GM23248 (cell line): ENCODE measurements at regions not wholly inside any gene's neighbourhood (a gene's known extent, or its start where the extent isn't known, plus 50 kb on each side); places are given as distances from the start of the nearest gene placed in this dataset.

Experiments used
- DNase-seq: peaks from one replicate; pipeline ENCODE4 v3.0.0-alpha.2; 2015
- H2AFZ ChIP-seq: fragments of 200-600 bp; sonication (generic); 2 replicates; pipeline ENCODE4 v1.6.1; 2016; ENCODE audit warnings: antibody characterized with exemption
- H3F3A ChIP-seq: fragments of 200-600 bp; sonication (generic); 2 replicates; pipeline ENCODE4 v1.6.1; 2016; ENCODE audit warnings: mild to moderate bottlenecking, antibody characterized with exemption, mixed run types; ENCODE audit not compliant: insufficient read depth
- H3K27ac ChIP-seq: fragments of 200-600 bp; sonication (generic); 2 replicates; pipeline ENCODE4 v1.5.1; 2016; ENCODE audit warnings: mild to moderate bottlenecking
- H3K27me3 ChIP-seq: fragments of 200-600 bp; sonication (generic); replicated peaks from 2 replicates; pipeline ENCODE4 v1.6.1; 2016; ENCODE audit warnings: mild to moderate bottlenecking; ENCODE audit not compliant: insufficient read depth
- H3K36me3 ChIP-seq: fragments of 200-600 bp; sonication (generic); 2 replicates; pipeline ENCODE4 v1.6.1; 2016; ENCODE audit warnings: low read depth, mild to moderate bottlenecking
- H3K4me1 ChIP-seq: fragments of 200-600 bp; sonication (generic); 2 replicates; pipeline ENCODE4 v1.6.1; 2016; ENCODE audit warnings: mild to moderate bottlenecking; ENCODE audit not compliant: insufficient read depth
- H3K4me2 ChIP-seq: fragments of 200-600 bp; sonication (generic); one replicate; pipeline ENCODE4 v1.6.1; 2016; ENCODE audit warnings: mild to moderate bottlenecking; ENCODE audit not compliant: unreplicated experiment
- H3K4me3 ChIP-seq: fragments of 200-600 bp; sonication (generic); 2 replicates; pipeline ENCODE4 v1.5.1; 2016; ENCODE audit warnings: mild to moderate bottlenecking
- H3K79me2 ChIP-seq: fragments of 200-600 bp; sonication (generic); 2 replicates; pipeline ENCODE4 v1.6.1; 2016; ENCODE audit warnings: mild to moderate bottlenecking; ENCODE audit not compliant: insufficient read depth
- H3K9ac ChIP-seq: fragments of 200-600 bp; sonication (generic); 2 replicates; pipeline ENCODE4 v1.6.1; 2016; ENCODE audit warnings: mild to moderate bottlenecking
- H3K9me2 ChIP-seq: fragments of 200-600 bp; sonication (generic); 2 replicates; pipeline ENCODE4 v1.6.1; 2016; ENCODE audit warnings: mixed run types, mild to moderate bottlenecking, moderate library complexity; ENCODE audit not compliant: insufficient read depth
- H3K9me3 ChIP-seq: fragments of 200-600 bp; sonication (generic); one replicate; pipeline ENCODE4 v1.6.1; 2017; ENCODE audit warnings: low read depth
- H4K20me1 ChIP-seq: fragments of 200-600 bp; sonication (generic); 2 replicates; pipeline ENCODE4 v1.6.0; 2016; ENCODE audit not compliant: insufficient read depth
- EZH2 ChIP-seq: fragments of 200-600 bp; sonication (generic); IDR thresholded peaks from 2 replicates; pipeline ENCODE4 v1.6.1; 2018; ENCODE audit warnings: antibody characterized with exemption, mild to moderate bottlenecking; ENCODE audit not compliant: insufficient read depth, poor library complexity, severe bottlenecking
- EZH2phosphoT487 ChIP-seq: fragments of 200-600 bp; sonication (generic); IDR thresholded peaks from 2 replicates; pipeline ENCODE4 v1.6.1; 2018; ENCODE audit warnings: antibody characterized with exemption, moderate library complexity, mild to moderate bottlenecking, low read depth; ENCODE audit not compliant: insufficient read depth
- WGBS, 2 experiments: methylation state at CpG; one replicate each; pipeline ENCODE4 v1.1.6; 2015 to 2017; ENCODE audit warnings: low lambda C conversion rate in 2 of 2, low coverage in 1 of 2; ENCODE audit errors: missing lambda C conversion rate in 2 of 2; 5-methylcytosine and 5-hydroxymethylcytosine counted together
- in situ Hi-C: fragments of 300-500 bp; cut with MboI; formaldehyde crosslinking; loops from 2 replicates; pipeline ENCODE4 v1.15.0; 2020

DNA sequence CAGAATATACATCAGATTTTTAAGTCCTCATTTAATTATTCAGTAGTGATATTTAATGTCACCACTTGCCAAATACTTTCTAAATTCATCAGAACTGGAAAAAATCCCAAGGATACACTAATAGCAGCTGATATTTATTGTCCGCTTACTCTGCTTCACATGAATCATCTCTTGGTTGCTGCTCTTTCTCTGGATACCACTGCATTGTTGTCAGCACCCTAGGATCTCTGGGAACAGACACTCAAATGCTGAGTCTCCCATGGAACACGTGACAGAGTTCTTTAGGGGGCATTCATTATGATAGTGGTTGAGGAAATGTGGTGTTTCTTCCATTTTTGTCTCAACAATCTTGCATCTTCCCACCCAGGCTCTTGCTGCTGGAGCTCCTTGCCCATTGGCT is 318.0 kb downstream of the RFPL4B start:
- in situ Hi-C loops, result no loop called here
- Histone ChIP-seq H3K79me2 (no peaks in the 10 kb centered on the region), H3K9ac (peak overlapping the region; percentile 67), H3K27me3 (no peaks in the 10 kb centered on the region), H3K4me2 (peak overlapping the region; percentile 48), H4K20me1 (no peaks in the 10 kb centered on the region), H3F3A (peaks cover 6% of the 10 kb centered on the region), H3K9me2 (no peaks in the 10 kb centered on the region), H3K4me3 (0 out of 2 replicates have a peak overlapping the region, but pooled peaks have one; percentile 4), H3K9me3 (no peaks in the 10 kb centered on the region), H2AFZ (peak overlapping the region; percentile 42; the same call in 1 of the 2 replicates), H3K4me1 (peaks cover 22% of the 10 kb centered on the region), H3K36me3 (no peaks in the 10 kb centered on the region), H3K27ac (peak overlapping the region; percentile 91)
- TF ChIP-seq EZH2phosphoT487 (0 out of 2 replicates have a peak, but pooled peaks have one; percentile 41), EZH2 (no peak)
- DNase-seq, result peak; percentile 95
- WGBS, 2 experiments, result 5 to 6% methylated on average over 2 of the region's 2 CpGs

DNA sequence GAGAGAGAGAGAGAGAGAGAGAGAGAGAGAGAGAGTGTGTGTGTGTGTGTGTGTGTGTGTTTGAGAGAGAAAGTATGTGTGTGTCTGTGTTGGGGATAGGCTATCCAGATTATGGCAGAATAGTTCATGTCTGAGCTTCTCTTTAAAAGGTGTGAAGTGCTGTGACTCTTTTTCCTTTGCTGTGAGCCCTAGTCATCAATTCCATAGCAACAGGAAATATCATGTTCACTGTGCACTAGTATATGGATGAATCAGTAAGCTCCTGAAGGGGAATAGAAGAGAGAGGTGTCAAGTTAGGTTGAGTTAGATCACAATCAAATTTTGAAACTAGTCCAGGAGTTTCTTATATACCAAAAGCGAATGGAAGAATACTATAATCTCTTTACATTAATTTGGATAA is 318.7 kb downstream of the RFPL4B start:
- peak overlapping the region; percentile 42; the same call in 1 of the 2 replicates for H2AFZ ChIP-seq
- WGBS, 2 experiments, result 62 to 65% methylated on average over 1 of the region's 1 CpG
- H3K9me2 ChIP-seq, result no peaks in the 10 kb centered on the region
- in situ Hi-C loops, result no loop called here
- H4K20me1 ChIP-seq, result no peaks in the 10 kb centered on the region
- H3K27me3 ChIP-seq, result no peaks in the 10 kb centered on the region
- TF ChIP-seq EZH2phosphoT487 (no peak), EZH2 (no peak)
- peak overlapping the region; percentile 48 for H3K4me2 ChIP-seq
- peak overlapping the region; percentile 67 for H3K9ac ChIP-seq
- DNase-seq, result peak; percentile 86
- H3K36me3 ChIP-seq, result no peaks in the 10 kb centered on the region
- no peaks in the 10 kb centered on the region for H3K79me2 ChIP-seq
- H3K4me1 ChIP-seq, result peaks cover 22% of the 10 kb centered on the region
- no peaks in the 10 kb centered on the region for H3K9me3 ChIP-seq
- H3K27ac ChIP-seq, result peak overlapping the region; percentile 91
- peaks cover 6% of the 10 kb centered on the region for H3F3A ChIP-seq
- no peak overlapping the region for H3K4me3 ChIP-seq

DNA sequence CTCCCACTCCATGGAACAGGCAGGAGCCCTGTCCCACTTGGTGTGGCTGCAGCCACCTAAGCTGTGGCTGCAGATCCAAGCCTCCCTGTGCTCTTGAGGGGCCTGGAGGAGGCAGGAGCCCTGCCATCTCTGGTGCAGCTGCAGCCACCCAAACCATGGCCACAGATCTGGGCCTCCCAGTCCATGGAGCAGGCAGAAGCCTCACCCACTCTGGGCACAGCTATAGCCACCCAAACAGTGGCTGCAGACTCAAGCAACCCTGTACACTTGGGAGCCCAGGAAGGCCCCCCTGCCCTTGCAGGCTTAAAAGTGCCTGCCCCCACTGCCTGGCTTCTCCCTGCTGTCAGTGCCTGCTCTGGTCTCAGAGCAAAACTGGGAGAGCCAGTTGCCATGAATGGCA is 320.3 kb downstream of the RFPL4B start:
- no peak for TF ChIP-seq EZH2phosphoT487
- no peak for TF ChIP-seq EZH2

DNA sequence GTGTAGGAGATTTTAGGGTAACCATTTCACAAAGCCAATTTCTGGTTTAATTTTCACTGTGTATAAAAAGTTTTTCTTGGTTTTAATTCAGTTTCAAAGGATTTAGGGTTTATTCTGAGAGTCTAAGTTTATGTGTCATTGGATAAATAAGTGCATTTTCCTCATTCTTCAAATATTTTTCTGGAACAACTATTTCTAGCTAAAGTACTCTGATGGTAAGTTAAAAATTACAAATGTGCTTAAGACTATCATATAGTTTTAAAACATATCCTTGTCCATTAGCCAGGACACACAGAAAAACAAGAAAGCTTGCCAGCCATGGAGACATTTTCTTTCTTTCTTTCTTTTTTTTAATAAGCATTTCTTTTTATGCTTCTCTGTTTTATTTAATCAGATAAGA is 333.0 kb downstream of the RFPL4B start:
- Histone ChIP-seq H3K9me2 (no peaks in the 10 kb centered on the region), H3K27ac (no peak overlapping the region; the same call in 1 of the 2 replicates), H3F3A (no peaks in the 10 kb centered on the region), H3K36me3 (no peaks in the 10 kb centered on the region), H3K4me1 (peaks cover 23% of the 10 kb centered on the region), H3K79me2 (no peaks in the 10 kb centered on the region), H3K9me3 (no peaks in the 10 kb centered on the region), H3K9ac (no peak overlapping the region), H3K4me2 (peak overlapping the region; percentile 57), H3K4me3 (no peak overlapping the region), H3K27me3 (no peaks in the 10 kb centered on the region), H2AFZ (peak overlapping the region; percentile 27; the same call in 1 of the 2 replicates), H4K20me1 (no peaks in the 10 kb centered on the region)
- peak; percentile 8 for DNase-seq
- TF ChIP-seq EZH2 (no peak), EZH2phosphoT487 (no peak)
- in situ Hi-C loops, result no loop called here

More for the DNA sequence above, 320.3 kb downstream of the RFPL4B start:
- no peaks in the 10 kb centered on the region for H3K79me2 ChIP-seq
- in situ Hi-C loops, result no loop called here
- no peak overlapping the region for H3K4me3 ChIP-seq
- DNase-seq, result no peak
- peaks cover 6% of the 10 kb centered on the region for H3F3A ChIP-seq
- no peaks in the 10 kb centered on the region for H3K9me2 ChIP-seq
- H2AFZ ChIP-seq, result no peak overlapping the region
- peaks cover 22% of the 10 kb centered on the region for H3K4me1 ChIP-seq
- no peaks in the 10 kb centered on the region for H3K27me3 ChIP-seq
- H3K4me2 ChIP-seq, result no peak overlapping the region
- no peak overlapping the region for H3K27ac ChIP-seq
- H4K20me1 ChIP-seq, result no peaks in the 10 kb centered on the region
- H3K36me3 ChIP-seq, result no peaks in the 10 kb centered on the region
- no peaks in the 10 kb centered on the region for H3K9me3 ChIP-seq
- no peak overlapping the region for H3K9ac ChIP-seq

DNA sequence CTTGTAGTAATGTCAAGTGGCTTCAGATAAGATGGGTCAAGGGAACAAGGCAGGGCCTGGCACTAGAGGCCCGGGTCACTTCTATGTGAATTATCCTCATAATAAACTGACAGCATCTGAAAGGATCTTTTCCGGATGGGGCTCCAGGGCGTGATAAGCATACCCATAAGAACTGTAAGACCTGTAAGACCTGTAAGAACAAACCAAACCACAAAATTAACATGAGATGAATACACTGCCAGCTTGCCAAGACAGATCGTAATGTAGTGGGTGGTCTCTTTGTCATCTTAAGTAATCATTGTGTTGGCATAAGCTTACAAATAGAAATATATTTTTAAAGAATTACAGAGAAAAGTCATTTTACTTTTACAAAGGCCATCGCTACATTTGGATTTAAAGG is 334.9 kb downstream of the RFPL4B start:
- H3K79me2 ChIP-seq, result no peaks in the 10 kb centered on the region
- H3K9me3 ChIP-seq, result no peaks in the 10 kb centered on the region
- H3K4me2 ChIP-seq, result no peak overlapping the region
- in situ Hi-C loops, result no loop called here
- no peak overlapping the region for H3K4me3 ChIP-seq
- H3K4me1 ChIP-seq, result peaks cover 23% of the 10 kb centered on the region
- no peaks in the 10 kb centered on the region for H4K20me1 ChIP-seq
- no peak for TF ChIP-seq EZH2phosphoT487
- no peak for TF ChIP-seq EZH2
- no peaks in the 10 kb centered on the region for H3K36me3 ChIP-seq
- H3K27me3 ChIP-seq, result no peaks in the 10 kb centered on the region
- H3F3A ChIP-seq, result no peaks in the 10 kb centered on the region
- WGBS, 2 experiments, result 96 to 97% methylated on average over 5 of the region's 5 CpGs
- H3K9me2 ChIP-seq, result no peaks in the 10 kb centered on the region
- no peak for DNase-seq
- H2AFZ ChIP-seq, result no peak overlapping the region
- no peak overlapping the region for H3K9ac ChIP-seq
- no peak overlapping the region for H3K27ac ChIP-seq
